ENCODE measurements at regions not wholly inside any gene's neighbourhood (a gene's known extent, or its start where the extent isn't known, plus 50 kb on each side); places are given as distances from the start of the nearest gene placed in this dataset.

DNA sequence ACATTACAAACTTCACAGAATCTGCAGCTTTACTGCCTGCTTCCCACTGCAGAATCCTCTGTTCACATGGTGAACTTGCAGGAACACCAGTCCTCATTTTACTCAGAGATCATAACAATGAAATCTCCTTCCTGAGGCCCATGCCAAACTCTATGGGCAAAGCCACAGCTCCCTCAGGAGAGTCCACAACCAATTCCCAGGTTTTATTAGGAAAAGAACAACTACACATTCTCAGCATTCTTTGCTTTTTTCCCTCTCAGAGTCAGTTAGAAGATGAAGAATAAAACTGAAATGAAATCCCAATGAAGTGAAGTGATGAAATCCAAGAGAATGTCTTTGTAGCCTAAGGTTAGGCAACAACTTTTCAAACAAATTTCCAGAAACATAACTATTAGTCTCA lies 233.7 kb downstream of the DSEL start:
- Histone ChIP-seq H3K79me2 (ENCODE audit: control insufficient read depth in 1 of 2, insufficient read depth in 2 of 2, low read length in 2 of 2) (no peaks in the 10 kb centered on the region), H3K14ac (ENCODE audit: insufficient read length) (no peak overlapping the region), H3K23ac (ENCODE audit: insufficient read length) (no peak overlapping the region), H3K23me2 (ENCODE audit: low read depth, low read length) (no peaks in the 10 kb centered on the region), H2BK120ac (replicated peaks; ENCODE audit: low read depth, low read length) (no peak overlapping the region), H3K18ac (ENCODE audit: extremely low read depth, low read length) (no peak overlapping the region), H3K9ac (replicated peaks in 1 of 4; ENCODE audit: extremely low read depth in 1 of 4, low read depth in 3 of 4, low read length in 3 of 4) (peak overlapping the region in 1 of 4 experiments; percentile 8; a peak in 1 of 7 replicates), H3K4ac (replicated peaks; ENCODE audit: insufficient read length, low read depth, low read length) (no peak overlapping the region), H3K36me3 (ENCODE audit: control insufficient read depth in 2 of 4, insufficient read depth in 4 of 4, low read length in 3 of 4) (no peaks in the 10 kb centered on the region), H4K91ac (replicated peaks; ENCODE audit: insufficient read length, low read length) (no peak overlapping the region), H3K9me3 (ENCODE audit: insufficient read depth in 2 of 2, low read depth in 1 of 2, low read length in 1 of 2) (no peaks in the 10 kb centered on the region), H3K4me1 (replicated peaks in 1 of 4; ENCODE audit: control insufficient read depth in 3 of 4, insufficient read depth in 4 of 4, low read length in 3 of 4) (peaks cover 0 to 3% (median 0%) of the 10 kb centered on the region in 4 experiments; a peak in 1 of 7 replicates), H3K4me2 (ENCODE audit: insufficient read depth in 1 of 2, low read depth in 2 of 2, low read length in 2 of 2) (no peak overlapping the region), H2BK15ac (ENCODE audit: low read length) (no peak overlapping the region), H3K56ac (replicated peaks; ENCODE audit: insufficient read length, low read depth, low read length) (no peak overlapping the region), H4K5ac (ENCODE audit: insufficient read length, low read depth, low read length) (no peak overlapping the region), H2BK20ac (ENCODE audit: low read length) (no peak overlapping the region), H2AK5ac (ENCODE audit: low read depth, low read length) (no peak overlapping the region), H4K20me1 (replicated peaks in 1 of 2; ENCODE audit: control insufficient read depth in 1 of 2, insufficient read depth in 2 of 2, low read length in 2 of 2) (no peaks in the 10 kb centered on the region), H2AFZ (ENCODE audit: low read length) (peak overlapping the region; percentile 71; the same call in 1 of the 2 replicates), H3K27me3 (replicated peaks in 1 of 4; ENCODE audit: control insufficient read depth in 3 of 4, extremely low read depth in 1 of 4, insufficient read depth in 3 of 4, low read length in 3 of 4) (no peaks in the 10 kb centered on the region), H3K79me1 (ENCODE audit: low read depth, low read length) (no peaks in the 10 kb centered on the region), H3K27ac (ENCODE audit: low read depth, low read length) (no peak overlapping the region), H4K8ac (ENCODE audit: extremely low read depth, insufficient read depth, low read length) (no peak overlapping the region), H3K4me3 (ENCODE audit: extremely low read depth in 1 of 4, insufficient read depth in 2 of 4, low read depth in 3 of 4, low read length in 4 of 4) (no peak overlapping the region), H2BK12ac (ENCODE audit: low read depth, low read length) (no peak overlapping the region), H2BK5ac (ENCODE audit: low read depth, low read length) (no peak overlapping the region)
- FAIRE-seq (no peak), DNase-seq (ENCODE audit: low read depth in 1 of 2, low spot score in 2 of 2) (no peak)
- ChIA-PET POLR2A (ENCODE audit: partially characterized antibody) (no interaction called here), CTCF (ENCODE audit: partially characterized antibody) (no interaction called here)
- no peak for TF ChIP-seq CTCF (IDR thresholded peaks at IDR 0.05; ENCODE audit: control extremely low read depth in 1 of 3, insufficient read depth in 1 of 3, low read depth in 1 of 3, low read length in 3 of 3)
- TF ChIP-seq FOSL1 (IDR thresholded peaks at IDR 0.05; ENCODE audit: insufficient read depth, low read depth, low read length): no peak
- no peak for TF ChIP-seq SRF (IDR thresholded peaks at IDR 0.05; ENCODE audit: low read depth, low read length)
- TF ChIP-seq TAF1 (IDR thresholded peaks at IDR 0.05; ENCODE audit: low read depth, low read length): no peak
- no peak for TF ChIP-seq BRCA1 (IDR thresholded peaks at IDR 0.05; ENCODE audit: low read depth, low read length)
- no peak for TF ChIP-seq CHD2 (IDR thresholded peaks at IDR 0.05; ENCODE audit: low read length)
- no peak for TF ChIP-seq JUN (IDR thresholded peaks at IDR 0.05; ENCODE audit: low read depth, low read length)
- no peak for TF ChIP-seq SP1 (IDR thresholded peaks at IDR 0.05; ENCODE audit: low read depth, low read length)
- no peak for TF ChIP-seq TBP (IDR thresholded peaks at IDR 0.05; ENCODE audit: low read depth, low read length)
- TF ChIP-seq POU5F1 (IDR thresholded peaks at IDR 0.05; ENCODE audit: low read depth, low read length): no peak
- TF ChIP-seq SAP30 (IDR thresholded peaks at IDR 0.05; ENCODE audit: insufficient read depth, insufficient replicate concordance, low read length): no peak
- TF ChIP-seq SIRT6 (IDR thresholded peaks at IDR 0.05; ENCODE audit: low read length): no peak
- TF ChIP-seq MAX (IDR thresholded peaks at IDR 0.05): no peak
- TF ChIP-seq JUND (IDR thresholded peaks at IDR 0.05; ENCODE audit: low read length): no peak

All from H1 (cell line).